HEK293 (cell line): ENCODE measurements at regions not wholly inside any gene's neighbourhood (a gene's known extent, or its start where the extent isn't known, plus 50 kb on each side); places are given as distances from the start of the nearest gene placed in this dataset.

Source experiments
- AEBP2 ChIP-seq: fragments of 450-650 bp; formaldehyde crosslinking; IDR thresholded peaks from 2 replicates; pipeline ENCODE4 v1.5.1; 2016; ENCODE audit warnings: missing biosample characterization, missing genetic modification characterization, borderline replicate concordance
- BCL6B ChIP-seq: fragments of 450-650 bp; formaldehyde crosslinking; IDR thresholded peaks from 2 replicates; pipeline ENCODE4 v1.5.1; 2017; ENCODE audit warnings: missing biosample characterization, missing genetic modification characterization
- CTCF ChIP-seq: fragments of 450-650 bp; formaldehyde crosslinking; IDR thresholded peaks from 2 replicates; pipeline ENCODE4 v1.5.1; 2016; ENCODE audit warnings: missing biosample characterization, missing genetic modification characterization
- GFI1B ChIP-seq: fragments of 450-650 bp; formaldehyde crosslinking; IDR thresholded peaks from 2 replicates; pipeline ENCODE4 v1.5.1; 2016; ENCODE audit warnings: missing biosample characterization, missing genetic modification characterization
- KLF17 ChIP-seq: fragments of 450-650 bp; formaldehyde crosslinking; IDR thresholded peaks from 2 replicates; pipeline ENCODE4 v1.5.1; 2016; ENCODE audit warnings: missing biosample characterization, missing genetic modification characterization
- REST ChIP-seq: fragments of 450-650 bp; formaldehyde crosslinking; IDR thresholded peaks from 2 replicates; pipeline ENCODE4 v1.5.1; 2016; ENCODE audit warnings: missing biosample characterization, missing genetic modification characterization
- YY1 ChIP-seq: fragments of 450-650 bp; formaldehyde crosslinking; IDR thresholded peaks from 2 replicates; pipeline ENCODE4 v1.5.1; 2018; ENCODE audit warnings: missing biosample characterization, missing genetic modification characterization
- ZBTB7A ChIP-seq: fragments of 450-650 bp; formaldehyde crosslinking; IDR thresholded peaks from 2 replicates; pipeline ENCODE4 v1.5.1; 2016; ENCODE audit warnings: low read depth, missing biosample characterization, missing genetic modification characterization
- ZBTB8A ChIP-seq: fragments of 450-650 bp; formaldehyde crosslinking; IDR thresholded peaks from 2 replicates; pipeline ENCODE4 v1.5.1; 2016; ENCODE audit warnings: missing biosample characterization, missing genetic modification characterization
- ZNF174 ChIP-seq: fragments of 450-650 bp; formaldehyde crosslinking; IDR thresholded peaks from 2 replicates; pipeline ENCODE4 v1.5.0; 2017; ENCODE audit warnings: missing biosample characterization, mild to moderate bottlenecking, missing genetic modification characterization
- ZNF211 ChIP-seq: fragments of 450-650 bp; formaldehyde crosslinking; IDR thresholded peaks from 2 replicates; pipeline ENCODE4 v1.5.1; 2016; ENCODE audit warnings: low read depth, missing biosample characterization, missing genetic modification characterization
- ZNF292 ChIP-seq: fragments of 450-650 bp; formaldehyde crosslinking; IDR thresholded peaks from 2 replicates; pipeline ENCODE4 v1.5.1; 2016; ENCODE audit warnings: low read depth, missing biosample characterization, missing genetic modification characterization, borderline replicate concordance
- ZNF549 ChIP-seq: fragments of 450-650 bp; IDR thresholded peaks from 2 replicates; pipeline ENCODE4 v1.5.1; 2018; ENCODE audit warnings: missing biosample characterization, missing genetic modification characterization, mild to moderate bottlenecking, inconsistent platforms, moderate library complexity
- ZNF560 ChIP-seq: fragments of 450-650 bp; formaldehyde crosslinking; IDR thresholded peaks from 2 replicates; pipeline ENCODE4 v1.5.1; 2017; ENCODE audit warnings: missing biosample characterization, missing genetic modification characterization, borderline replicate concordance

GRCh38 chr4:112889619-112890527 lies 159.6 kb upstream of the ANK2 start:
- TF ChIP-seq ZBTB8A (tag by site-specific recombination): no peak
- no peak for TF ChIP-seq CTCF
- no peak for TF ChIP-seq ZNF211 (tag by site-specific recombination)
- TF ChIP-seq ZNF560 (tag by site-specific recombination): no peak
- TF ChIP-seq REST (tag by site-specific recombination): no peak
- no peak for TF ChIP-seq YY1 (tag by site-specific recombination)
- no peak for TF ChIP-seq ZNF292 (tag by site-specific recombination)
- TF ChIP-seq AEBP2 (tag by site-specific recombination): no peak
- TF ChIP-seq ZNF174: no peak
- TF ChIP-seq BCL6B (tag by site-specific recombination): no peak
- TF ChIP-seq ZBTB7A (tag by site-specific recombination): no peak
- no peak for TF ChIP-seq ZNF549 (tag by site-specific recombination)
- TF ChIP-seq GFI1B (tag by site-specific recombination): no peak
- no peak for TF ChIP-seq KLF17 (tag by site-specific recombination)
